ENCODE measurements at regions not wholly inside any gene's neighbourhood (a gene's known extent, or its start where the extent isn't known, plus 50 kb on each side); places are given as distances from the start of the nearest gene placed in this dataset.

GRCh38 chr13:61045251-61045650 lies 370.4 kb downstream of the PCDH20 start:
- H3K27me3 ChIP-seq = no peaks in the 10 kb centered on the region
- no peaks in the 10 kb centered on the region for H4K20me1 ChIP-seq
- no peak overlapping the region for H3K4me3 ChIP-seq
- TF ChIP-seq Cebpa-rat (IDR thresholded peaks at IDR 0.05) = no peak
- H3K4me2 ChIP-seq = 0 out of 2 replicates have a peak overlapping the region, but pooled peaks have one; percentile 9
- H3K36me3 ChIP-seq = no peaks in the 10 kb centered on the region
- H3K9ac ChIP-seq = no peak overlapping the region
- no peaks in the 10 kb centered on the region for H3K9me3 ChIP-seq
- H3K27ac ChIP-seq = no peak overlapping the region
- peaks cover 16% of the 10 kb centered on the region for H3K4me1 ChIP-seq

GRCh38 chr13:61040181-61040580 lies 375.5 kb downstream of the PCDH20 start:
- H3K27ac ChIP-seq = 0 out of 2 replicates have a peak overlapping the region, but pooled peaks have one; percentile 43
- H3K4me3 ChIP-seq = no peak overlapping the region
- no peaks in the 10 kb centered on the region for H3K9me3 ChIP-seq
- no peak for TF ChIP-seq Cebpa-rat (IDR thresholded peaks at IDR 0.05)
- no peak overlapping the region for H3K9ac ChIP-seq
- H3K4me2 ChIP-seq = peak overlapping the region; percentile 55
- H3K36me3 ChIP-seq = no peaks in the 10 kb centered on the region
- no peaks in the 10 kb centered on the region for H4K20me1 ChIP-seq
- H3K4me1 ChIP-seq = peaks cover 28% of the 10 kb centered on the region
- no peaks in the 10 kb centered on the region for H3K27me3 ChIP-seq

GRCh38 chr13:61039302-61039701 lies 376.3 kb downstream of the PCDH20 start:
- Histone ChIP-seq H3K27me3 (no peaks in the 10 kb centered on the region), H3K36me3 (no peaks in the 10 kb centered on the region), H3K9me3 (no peaks in the 10 kb centered on the region), H3K9ac (no peak overlapping the region), H3K4me1 (peaks cover 28% of the 10 kb centered on the region), H3K4me3 (no peak overlapping the region), H3K4me2 (peak overlapping the region; percentile 55), H4K20me1 (no peaks in the 10 kb centered on the region), H3K27ac (no peak overlapping the region)
- no peak for TF ChIP-seq Cebpa-rat (IDR thresholded peaks at IDR 0.05)

DNA sequence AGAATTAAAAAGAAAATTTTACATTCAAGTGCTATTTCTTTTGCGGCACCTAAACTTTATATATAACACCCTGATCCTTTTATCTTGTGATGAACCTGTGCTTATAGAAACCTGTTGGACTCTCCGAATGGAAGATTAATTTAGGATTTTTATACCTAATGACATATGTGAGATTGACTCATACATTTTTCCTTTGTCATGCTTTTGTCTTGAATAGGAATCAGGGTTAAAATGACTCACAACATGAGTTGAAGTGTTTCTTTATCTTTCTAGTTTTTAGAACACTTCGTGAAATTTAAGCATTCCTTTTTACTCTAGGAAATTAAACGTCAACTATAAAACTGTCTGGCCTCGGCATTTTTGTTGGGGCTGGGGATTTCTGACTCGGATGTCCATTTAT lies 378.9 kb downstream of the PCDH20 start:
- Histone ChIP-seq H3K4me2 (no peak overlapping the region), H3K4me1 (peaks cover 37% of the 10 kb centered on the region), H3K4me3 (no peak overlapping the region), H4K20me1 (no peaks in the 10 kb centered on the region), H3K9me3 (no peaks in the 10 kb centered on the region), H3K27me3 (no peaks in the 10 kb centered on the region), H3K27ac (no peak overlapping the region), H3K36me3 (no peaks in the 10 kb centered on the region), H3K9ac (no peak overlapping the region)
- no peak for TF ChIP-seq Cebpa-rat (IDR thresholded peaks at IDR 0.05)

DNA sequence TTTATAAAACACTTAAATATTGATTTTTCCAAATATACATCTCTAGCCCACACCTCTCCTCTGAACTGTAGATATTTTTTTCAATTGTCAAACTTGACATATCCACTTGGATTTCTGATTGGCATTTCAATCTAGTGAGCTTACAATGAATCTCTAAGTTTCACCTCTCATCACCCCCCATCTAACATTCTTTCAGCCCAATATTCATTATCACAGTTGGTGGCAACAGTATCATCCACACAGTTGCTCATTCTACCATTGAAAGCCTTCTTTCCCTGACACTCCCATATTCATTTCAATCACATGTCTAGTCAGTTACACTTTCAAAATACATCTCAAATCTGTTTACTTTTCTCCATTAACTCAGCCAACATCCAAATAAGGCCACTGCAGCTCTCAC lies 385.2 kb downstream of the PCDH20 start:
- Histone ChIP-seq H3K27me3 (no peaks in the 10 kb centered on the region), H3K4me2 (no peak overlapping the region), H3K36me3 (no peaks in the 10 kb centered on the region)

DNA sequence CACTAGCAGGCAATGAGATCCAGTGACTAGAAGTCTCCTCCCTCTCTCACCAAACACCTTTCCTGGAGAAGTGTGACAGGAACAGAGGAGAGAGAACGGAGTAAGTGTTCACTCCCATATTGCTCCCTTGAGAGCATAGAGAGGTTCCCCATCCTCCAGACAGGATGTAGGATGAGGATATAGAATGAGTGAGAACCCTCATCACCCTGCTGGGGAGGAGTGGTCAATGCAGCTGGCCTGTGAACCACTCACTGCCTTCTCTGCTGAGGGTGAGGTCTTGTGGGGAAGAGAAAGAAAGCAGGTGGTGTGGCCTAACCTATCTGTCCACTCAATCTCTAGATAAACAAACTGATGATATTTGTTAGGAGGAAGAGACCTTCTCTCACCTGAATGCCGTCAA lies 386.6 kb downstream of the PCDH20 start:
- Histone ChIP-seq H3K4me1 (peaks cover 11% of the 10 kb centered on the region), H3K36me3 (no peaks in the 10 kb centered on the region), H3K4me3 (no peak overlapping the region), H3K27me3 (no peaks in the 10 kb centered on the region), H3K27ac (no peak overlapping the region), H4K20me1 (no peaks in the 10 kb centered on the region), H3K9me3 (no peaks in the 10 kb centered on the region), H3K4me2 (no peak overlapping the region), H3K9ac (no peak overlapping the region)
- TF ChIP-seq Cebpa-rat (IDR thresholded peaks at IDR 0.05) = no peak

More for the DNA sequence above, 385.2 kb downstream of the PCDH20 start:
- Histone ChIP-seq H4K20me1 (no peaks in the 10 kb centered on the region), H3K27ac (no peak overlapping the region), H3K4me1 (peaks cover 11% of the 10 kb centered on the region), H3K9me3 (no peaks in the 10 kb centered on the region), H3K9ac (no peak overlapping the region), H3K4me3 (no peak overlapping the region)
- TF ChIP-seq Cebpa-rat (IDR thresholded peaks at IDR 0.05) = no peak

DNA sequence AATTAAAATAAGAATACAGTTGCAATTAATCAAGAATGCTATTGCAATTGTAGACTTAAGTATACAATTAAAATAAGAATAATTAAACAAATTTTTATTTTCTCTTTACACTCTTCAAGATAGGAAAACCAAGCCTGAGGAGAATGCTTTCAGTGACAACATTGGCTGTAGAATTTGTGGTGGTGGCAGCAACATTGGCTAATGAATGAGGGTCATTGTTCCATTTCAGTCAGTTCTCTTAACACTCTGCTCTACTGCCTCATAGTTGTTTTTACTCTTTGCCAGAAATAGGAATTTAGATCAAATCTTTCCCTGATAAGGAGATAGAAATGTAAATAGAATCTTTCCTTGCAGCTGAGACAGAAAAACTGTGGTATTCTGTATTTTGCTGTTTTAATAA lies 391.6 kb downstream of the PCDH20 start:
- H3K4me1 ChIP-seq = no peaks in the 10 kb centered on the region
- H3K27me3 ChIP-seq = no peaks in the 10 kb centered on the region
- TF ChIP-seq Cebpa-rat (IDR thresholded peaks at IDR 0.05) = no peak
- no peak overlapping the region for H3K4me3 ChIP-seq
- no peak overlapping the region for H3K4me2 ChIP-seq
- no peak overlapping the region for H3K27ac ChIP-seq
- H3K36me3 ChIP-seq = no peaks in the 10 kb centered on the region
- no peaks in the 10 kb centered on the region for H3K9me3 ChIP-seq
- no peak overlapping the region for H3K9ac ChIP-seq
- H4K20me1 ChIP-seq = no peaks in the 10 kb centered on the region

DNA sequence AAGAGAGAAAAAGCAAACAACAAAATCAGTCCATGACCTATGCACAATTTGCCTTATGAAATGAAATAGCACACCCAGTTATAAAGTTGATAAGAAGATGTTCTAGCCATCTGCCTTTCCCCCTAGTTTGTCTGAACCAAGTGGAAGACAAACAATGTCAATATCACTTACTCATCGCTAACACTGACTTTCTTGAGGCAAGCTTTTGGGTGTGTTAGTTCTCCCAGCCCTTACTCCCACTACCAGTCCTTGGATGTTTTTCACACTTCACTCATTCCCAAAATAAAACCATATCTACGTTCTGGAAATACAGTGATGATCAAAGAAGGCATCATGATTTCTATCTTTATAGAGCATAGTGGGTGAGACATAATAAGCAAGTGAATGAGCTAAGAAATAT lies 393.8 kb downstream of the PCDH20 start:
- Histone ChIP-seq H3K4me1 (no peaks in the 10 kb centered on the region), H3K27me3 (no peaks in the 10 kb centered on the region), H4K20me1 (no peaks in the 10 kb centered on the region), H3K9ac (no peak overlapping the region), H3K36me3 (no peaks in the 10 kb centered on the region), H3K4me2 (no peak overlapping the region), H3K9me3 (no peaks in the 10 kb centered on the region), H3K4me3 (no peak overlapping the region), H3K27ac (no peak overlapping the region)
- TF ChIP-seq Cebpa-rat (IDR thresholded peaks at IDR 0.05) = no peak

DNA sequence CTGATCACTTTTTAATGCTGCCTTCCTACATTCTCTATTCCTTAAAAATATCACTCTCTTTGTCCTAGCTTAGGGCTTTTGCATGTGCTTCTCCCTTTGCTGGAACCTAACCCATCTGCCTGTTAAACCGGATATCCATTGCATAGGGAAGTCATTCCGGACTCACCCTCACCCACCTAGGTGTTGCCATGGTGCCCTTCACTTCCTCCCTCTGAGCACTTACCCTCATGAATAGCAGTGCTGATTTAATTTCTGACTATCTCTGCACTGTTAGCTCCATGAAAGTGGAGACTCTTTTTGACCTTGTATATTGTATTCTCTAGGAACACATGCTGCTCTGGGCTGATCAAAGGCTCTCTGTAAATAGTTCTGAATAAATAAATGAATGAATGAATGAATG lies 401.9 kb downstream of the PCDH20 start:
- no peaks in the 10 kb centered on the region for H3K36me3 ChIP-seq
- H4K20me1 ChIP-seq = no peaks in the 10 kb centered on the region
- H3K27ac ChIP-seq = no peak overlapping the region
- no peak overlapping the region for H3K4me2 ChIP-seq
- TF ChIP-seq Cebpa-rat (IDR thresholded peaks at IDR 0.05) = no peak
- H3K9me3 ChIP-seq = 0 out of 2 replicates have a peak, but pooled peaks cover 5% of the 10 kb centered on the region
- H3K4me1 ChIP-seq = no peaks in the 10 kb centered on the region
- no peak overlapping the region for H3K9ac ChIP-seq
- no peak overlapping the region for H3K4me3 ChIP-seq
- no peaks in the 10 kb centered on the region for H3K27me3 ChIP-seq

DNA sequence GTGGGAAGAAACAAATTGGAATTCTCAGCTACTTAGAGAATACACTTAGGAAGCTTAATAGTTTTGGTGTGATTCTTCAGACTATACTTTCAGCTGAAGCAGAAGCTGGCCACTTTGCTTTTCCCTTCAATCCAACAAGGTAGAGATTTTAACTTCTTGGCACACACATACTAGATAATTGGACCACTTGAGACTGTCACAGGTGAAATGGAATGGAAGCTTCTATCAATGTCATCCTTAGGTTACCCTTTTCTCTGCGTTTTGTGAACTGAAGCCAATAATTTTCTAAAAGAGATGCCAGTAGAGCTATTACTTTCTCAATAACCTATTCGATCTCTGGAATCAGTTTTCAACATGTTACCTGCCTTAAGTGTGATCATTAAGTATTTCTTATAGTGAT lies 405.3 kb downstream of the PCDH20 start:
- Histone ChIP-seq H3K9me3 (peaks cover 29% of the 10 kb centered on the region), H4K20me1 (no peaks in the 10 kb centered on the region), H3K9ac (no peak overlapping the region), H3K4me3 (no peak overlapping the region), H3K27ac (no peak overlapping the region), H3K4me1 (no peaks in the 10 kb centered on the region), H3K4me2 (no peak overlapping the region), H3K36me3 (no peaks in the 10 kb centered on the region), H3K27me3 (no peaks in the 10 kb centered on the region)
- TF ChIP-seq Cebpa-rat (IDR thresholded peaks at IDR 0.05) = no peak

DNA sequence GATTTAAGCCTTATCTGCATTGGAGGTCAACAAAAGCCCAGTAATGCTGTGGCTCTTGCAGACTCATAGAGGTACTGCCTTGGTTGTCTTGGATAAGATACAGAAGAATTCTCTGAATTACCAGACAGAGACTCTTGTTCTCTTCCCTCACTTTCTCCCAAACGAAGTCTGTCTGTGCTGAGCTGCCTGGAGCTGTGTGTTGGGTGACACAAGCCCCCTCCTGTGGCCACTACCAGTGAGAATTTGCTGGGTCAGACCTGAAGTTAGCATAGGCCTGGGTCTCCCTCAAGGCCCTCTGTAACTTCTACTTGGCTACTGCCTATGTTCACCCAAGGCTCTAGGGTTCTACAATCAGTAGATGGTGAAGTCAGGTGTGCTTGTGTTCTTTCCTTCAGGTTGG lies 413.0 kb downstream of the PCDH20 start:
- Histone ChIP-seq H3K4me1 (no peaks in the 10 kb centered on the region), H3K4me2 (no peak overlapping the region), H3K9ac (no peak overlapping the region), H3K36me3 (no peaks in the 10 kb centered on the region), H4K20me1 (no peaks in the 10 kb centered on the region), H3K4me3 (no peak overlapping the region), H3K27me3 (no peaks in the 10 kb centered on the region), H3K9me3 (peaks cover 13% of the 10 kb centered on the region), H3K27ac (no peak overlapping the region)
- no peak for TF ChIP-seq Cebpa-rat (IDR thresholded peaks at IDR 0.05)

Data from BLaER1 (cell line).